ENCODE measurements at regions not wholly inside any gene's neighbourhood (a gene's known extent, or its start where the extent isn't known, plus 50 kb on each side); places are given as distances from the start of the nearest gene placed in this dataset.

- H3K27me3 ChIP-seq (ENCODE audit: insufficient read depth, low read length): no peaks in the 10 kb centered on the region
- BruUV-seq (replicated peaks): no TSS peak
- no peaks in the 10 kb centered on the region for H4K20me1 ChIP-seq (ENCODE audit: insufficient read depth)
- no peaks in the 10 kb centered on the region for H3K9me2 ChIP-seq (ENCODE audit: insufficient read depth)
- H3K79me2 ChIP-seq (ENCODE audit: insufficient read depth, low read length): no peaks in the 10 kb centered on the region
- TF ChIP-seq SIN3A (IDR thresholded peaks at IDR 0.05; ENCODE audit: low read depth) (no peak), FOSL1 (IDR thresholded peaks at IDR 0.05; ENCODE audit: low read depth) (peak; percentile 42; the same call in 1 of the 2 replicates), SP1 (IDR thresholded peaks at IDR 0.05; ENCODE audit: low read depth) (peak; percentile 43; the same call in 1 of the 2 replicates), EZH2phosphoT487 (IDR thresholded peaks at IDR 0.05; ENCODE audit: borderline replicate concordance) (no peak), JUND (IDR thresholded peaks at IDR 0.05) (peak; percentile 44; the same call in 1 of the 2 replicates)
- ATAC-seq (no peak; the same call in 1 of the 2 replicates), DNase-seq (ENCODE audit: low read depth, low spot score) (no peak)
- peak overlapping the region; percentile 38; the same call in 1 of the 2 replicates for H3K27ac ChIP-seq (ENCODE audit: low read depth, low read length)
- H3K36me3 ChIP-seq (ENCODE audit: control insufficient read depth in 1 of 2, insufficient read depth in 2 of 2, low read length in 2 of 2): no peaks in the 10 kb centered on the region
- CTCF ChIA-PET: interaction anchor here (1.4 kb wide), 1 partner anchor 691 kb away, joined by 3 read pairs; no protein-coding TSS in a partner anchor
- POLR2A ChIA-PET: no interaction called here
- H3K4me3 ChIP-seq (replicated peaks in 1 of 2; ENCODE audit: low read depth in 1 of 2, low read length in 2 of 2): no peak overlapping the region
- RAD21 ChIA-PET (ENCODE audit: low non-redundant PET in 1 of 2, low total read pairs in 2 of 2, uncharacterized antibody in 2 of 2, unreplicated experiment in 2 of 2): no interaction called here
- intact Hi-C loops (cut with micrococcal nuclease): no loop called here
- H3K9me3 ChIP-seq (ENCODE audit: control insufficient read depth in 1 of 2, insufficient read depth in 1 of 2, low read depth in 1 of 2, low read length in 2 of 2): no peaks in the 10 kb centered on the region
- H2AFZ ChIP-seq (ENCODE audit: low read depth, low read length, poor library complexity, severe bottlenecking): no peak overlapping the region
- peak overlapping the region; percentile 35 for H3K4me2 ChIP-seq (ENCODE audit: low read length)
- no peak overlapping the region for H3K9ac ChIP-seq (ENCODE audit: low read length)
- H3K4me1 ChIP-seq (ENCODE audit: control insufficient read depth in 1 of 2, insufficient read depth in 2 of 2, low read length in 2 of 2): peaks cover 21 to 23% of the 10 kb centered on the region in 2 experiments
Observed at GRCh38 chr6:19715167-19715551, 122.0 kb upstream of the ID4 start.

DNA sequence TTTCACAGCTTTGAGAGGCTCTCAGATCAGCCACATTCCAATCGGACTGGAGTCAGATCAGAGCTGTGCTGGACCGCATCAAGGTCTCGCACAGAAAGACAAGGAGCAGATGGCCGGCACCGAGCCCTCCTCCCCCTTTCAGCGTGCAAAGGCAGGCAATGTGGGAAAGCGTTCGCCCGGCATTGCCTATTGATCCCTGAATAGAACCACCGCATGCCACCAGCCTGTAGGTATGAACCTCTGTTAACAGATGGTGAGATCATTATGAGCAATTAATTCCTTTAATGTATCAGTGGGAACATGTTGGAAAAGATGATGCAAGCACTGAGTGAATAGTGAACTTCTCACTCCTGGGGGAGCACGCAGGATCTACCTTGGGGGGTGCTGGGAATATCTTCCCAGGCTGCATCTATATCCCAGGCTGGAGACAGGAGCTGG, 117.5 kb upstream of the ID4 start:
- intact Hi-C loops (cut with micrococcal nuclease): no loop called here
- no peaks in the 10 kb centered on the region for H3K9me2 ChIP-seq (ENCODE audit: insufficient read depth)
- H2AFZ ChIP-seq (ENCODE audit: low read depth, low read length, poor library complexity, severe bottlenecking): no peak overlapping the region
- H3K4me1 ChIP-seq (ENCODE audit: control insufficient read depth in 1 of 2, insufficient read depth in 2 of 2, low read length in 2 of 2): peaks cover 11% of the 10 kb centered on the region in 2 experiments
- H3K9ac ChIP-seq (ENCODE audit: low read length): no peak overlapping the region
- no peaks in the 10 kb centered on the region for H3K79me2 ChIP-seq (ENCODE audit: insufficient read depth, low read length)
- ATAC-seq (no peak), DNase-seq (ENCODE audit: low read depth, low spot score) (no peak)
- H3K36me3 ChIP-seq (ENCODE audit: control insufficient read depth in 1 of 2, insufficient read depth in 2 of 2, low read length in 2 of 2): no peaks in the 10 kb centered on the region
- ChIA-PET POLR2A (no interaction called here), CTCF (no interaction called here), RAD21 (ENCODE audit: low non-redundant PET in 1 of 2, low total read pairs in 2 of 2, uncharacterized antibody in 2 of 2, unreplicated experiment in 2 of 2) (no interaction called here)
- no peaks in the 10 kb centered on the region for H4K20me1 ChIP-seq (ENCODE audit: insufficient read depth)
- no TSS peak for BruUV-seq (replicated peaks)
- H3K27me3 ChIP-seq (ENCODE audit: insufficient read depth, low read length): no peaks in the 10 kb centered on the region
- H3K4me3 ChIP-seq (replicated peaks in 1 of 2; ENCODE audit: low read depth in 1 of 2, low read length in 2 of 2): no peak overlapping the region
- H3K4me2 ChIP-seq (ENCODE audit: low read length): no peak overlapping the region
- no peaks in the 10 kb centered on the region for H3K9me3 ChIP-seq (ENCODE audit: control insufficient read depth in 1 of 2, insufficient read depth in 1 of 2, low read depth in 1 of 2, low read length in 2 of 2)
- no peak overlapping the region for H3K27ac ChIP-seq (ENCODE audit: low read depth, low read length)
- TF ChIP-seq SIN3A (IDR thresholded peaks at IDR 0.05; ENCODE audit: low read depth): no peak
- TF ChIP-seq ELF1 (IDR thresholded peaks at IDR 0.05; ENCODE audit: borderline replicate concordance, low read depth): no peak
- no peak for TF ChIP-seq JUND (IDR thresholded peaks at IDR 0.05)
- no peak for TF ChIP-seq TCF7L2 (IDR thresholded peaks at IDR 0.05; ENCODE audit: borderline replicate concordance, extremely low read depth, insufficient read depth, insufficient read length)
- no peak for TF ChIP-seq ZNF274 (IDR thresholded peaks at IDR 0.05; ENCODE audit: low read depth, low read length)
- TF ChIP-seq, protein P1, sequence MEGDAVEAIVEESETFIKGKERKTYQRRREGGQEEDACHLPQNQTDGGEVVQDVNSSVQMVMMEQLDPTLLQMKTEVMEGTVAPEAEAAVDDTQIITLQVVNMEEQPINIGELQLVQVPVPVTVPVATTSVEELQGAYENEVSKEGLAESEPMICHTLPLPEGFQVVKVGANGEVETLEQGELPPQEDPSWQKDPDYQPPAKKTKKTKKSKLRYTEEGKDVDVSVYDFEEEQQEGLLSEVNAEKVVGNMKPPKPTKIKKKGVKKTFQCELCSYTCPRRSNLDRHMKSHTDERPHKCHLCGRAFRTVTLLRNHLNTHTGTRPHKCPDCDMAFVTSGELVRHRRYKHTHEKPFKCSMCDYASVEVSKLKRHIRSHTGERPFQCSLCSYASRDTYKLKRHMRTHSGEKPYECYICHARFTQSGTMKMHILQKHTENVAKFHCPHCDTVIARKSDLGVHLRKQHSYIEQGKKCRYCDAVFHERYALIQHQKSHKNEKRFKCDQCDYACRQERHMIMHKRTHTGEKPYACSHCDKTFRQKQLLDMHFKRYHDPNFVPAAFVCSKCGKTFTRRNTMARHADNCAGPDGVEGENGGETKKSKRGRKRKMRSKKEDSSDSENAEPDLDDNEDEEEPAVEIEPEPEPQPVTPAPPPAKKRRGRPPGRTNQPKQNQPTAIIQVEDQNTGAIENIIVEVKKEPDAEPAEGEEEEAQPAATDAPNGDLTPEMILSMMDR (IDR thresholded peaks at IDR 0.05 in 2 of 3, conservative IDR thresholded peaks at IDR 0.05 in 1 of 3; ENCODE audit: borderline replicate concordance in 1 of 3, insufficient read depth in 1 of 3, low read depth in 2 of 3, low read length in 2 of 3): no peak
- TF ChIP-seq YY1 (IDR thresholded peaks at IDR 0.05; ENCODE audit: extremely low read depth, insufficient replicate concordance, low read depth, low read length): no peak
- TF ChIP-seq SP1 (IDR thresholded peaks at IDR 0.05; ENCODE audit: low read depth): no peak
- no peak for TF ChIP-seq ZBTB33 (IDR thresholded peaks at IDR 0.05; ENCODE audit: extremely low read depth, insufficient replicate concordance, low read length)
- TF ChIP-seq RAD21 (IDR thresholded peaks at IDR 0.05; ENCODE audit: low read depth): no peak
- no peak for TF ChIP-seq CBX3 (IDR thresholded peaks at IDR 0.05; ENCODE audit: low read depth)
- TF ChIP-seq, protein P2, sequence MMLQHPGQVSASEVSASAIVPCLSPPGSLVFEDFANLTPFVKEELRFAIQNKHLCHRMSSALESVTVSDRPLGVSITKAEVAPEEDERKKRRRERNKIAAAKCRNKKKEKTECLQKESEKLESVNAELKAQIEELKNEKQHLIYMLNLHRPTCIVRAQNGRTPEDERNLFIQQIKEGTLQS (IDR thresholded peaks at IDR 0.05): no peak
- TF ChIP-seq POLR2AphosphoS5 (IDR thresholded peaks at IDR 0.05; ENCODE audit: low read depth, low read length): no peak
- TF ChIP-seq SRF (IDR thresholded peaks at IDR 0.05; ENCODE audit: low read depth): no peak
